ENCODE measurements at regions not wholly inside any gene's neighbourhood (a gene's known extent, or its start where the extent isn't known, plus 50 kb on each side); places are given as distances from the start of the nearest gene placed in this dataset.

DNA sequence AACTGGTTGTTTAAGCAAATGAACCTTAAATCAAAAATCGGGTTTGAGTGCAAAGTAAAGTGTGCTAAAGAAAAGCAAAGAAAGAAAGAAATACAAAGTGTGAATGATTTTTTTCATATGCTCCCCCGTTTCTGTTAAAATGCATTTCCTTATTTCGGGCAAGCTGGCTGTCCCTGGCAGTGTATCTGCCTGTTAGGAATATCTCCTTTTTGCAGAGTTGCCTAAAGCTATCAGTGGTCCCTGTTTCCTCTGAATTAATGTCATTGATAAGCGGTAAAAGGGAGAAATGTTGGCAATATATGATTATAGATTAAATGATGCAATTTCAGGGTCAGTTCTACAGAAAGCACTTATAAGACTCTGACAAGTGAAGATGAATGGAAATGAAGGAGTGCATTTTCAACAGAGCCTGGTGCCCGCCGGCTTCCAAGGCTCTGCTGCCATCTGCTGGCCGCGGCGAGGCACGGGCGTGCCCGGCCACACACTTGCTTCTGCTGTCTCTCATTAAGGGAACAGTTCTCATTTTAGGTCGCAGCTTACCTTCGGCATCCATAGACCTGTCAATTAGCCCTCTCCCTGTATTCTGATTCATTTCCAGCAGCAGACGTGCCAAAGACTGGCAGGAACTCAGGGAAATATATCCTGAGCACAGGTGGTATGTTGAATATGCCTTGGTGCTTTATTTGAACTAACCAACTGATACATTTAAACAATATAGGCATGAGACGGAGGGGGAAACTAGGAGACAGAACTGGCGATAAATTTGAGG lies 381.9 kb downstream of the C6orf118 start:
- no peaks in the 10 kb centered on the region for H3K36me3 ChIP-seq (ENCODE audit: control insufficient read depth, insufficient read depth, low read length)
- 17 to 34% methylated on average over 12 to 13 of the region's 17 CpGs for WGBS, 2 experiments (ENCODE audit: insufficient coverage in 2 of 2)
- no peak overlapping the region for H3K4me3 ChIP-seq (ENCODE audit: extremely low read depth, insufficient read depth, low read length, poor library complexity, severe bottlenecking)

DNA sequence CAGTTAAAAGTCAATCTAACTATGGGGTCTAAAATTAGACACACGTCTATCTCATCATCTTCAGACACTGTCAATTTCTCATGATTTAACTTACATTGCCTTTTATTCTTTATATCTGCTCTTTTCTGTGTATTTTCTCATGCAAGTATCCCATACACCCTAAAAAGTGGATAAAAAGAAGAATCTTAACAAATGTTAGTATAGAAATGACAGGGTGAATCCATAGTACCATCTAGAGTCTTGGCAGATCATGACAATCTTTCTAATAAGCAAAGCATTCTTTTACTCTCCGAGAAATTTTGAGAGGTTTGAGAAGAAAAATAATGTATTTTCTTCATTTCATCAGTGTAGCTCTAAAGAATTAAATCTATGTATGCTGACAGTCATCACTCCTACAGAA lies 382.7 kb downstream of the C6orf118 start:
- 80% methylated on average over 1 of the region's 2 CpGs; no CpG with 5 or more reads in 1 of the 2 experiments for WGBS, 2 experiments (ENCODE audit: insufficient coverage in 2 of 2)
- no peak overlapping the region for H3K27ac ChIP-seq (ENCODE audit: low read depth, low read length, severe bottlenecking)
- no peaks in the 10 kb centered on the region for H3K9me3 ChIP-seq (ENCODE audit: control insufficient read depth, low read length)
- peaks cover 3% of the 10 kb centered on the region for H3K4me1 ChIP-seq (ENCODE audit: control insufficient read depth, insufficient read depth, low read length, poor library complexity, severe bottlenecking)
- H3K4me3 ChIP-seq (ENCODE audit: extremely low read depth, insufficient read depth, low read length, poor library complexity, severe bottlenecking), result no peak overlapping the region
- H3K36me3 ChIP-seq (ENCODE audit: control insufficient read depth, insufficient read depth, low read length), result no peaks in the 10 kb centered on the region

More for the DNA sequence above, 381.9 kb downstream of the C6orf118 start:
- Histone ChIP-seq H3K4me1 (ENCODE audit: control insufficient read depth, insufficient read depth, low read length, poor library complexity, severe bottlenecking) (peaks cover 3% of the 10 kb centered on the region), H3K9me3 (ENCODE audit: control insufficient read depth, low read length) (no peaks in the 10 kb centered on the region), H3K27ac (ENCODE audit: low read depth, low read length, severe bottlenecking) (no peak overlapping the region)

DNA sequence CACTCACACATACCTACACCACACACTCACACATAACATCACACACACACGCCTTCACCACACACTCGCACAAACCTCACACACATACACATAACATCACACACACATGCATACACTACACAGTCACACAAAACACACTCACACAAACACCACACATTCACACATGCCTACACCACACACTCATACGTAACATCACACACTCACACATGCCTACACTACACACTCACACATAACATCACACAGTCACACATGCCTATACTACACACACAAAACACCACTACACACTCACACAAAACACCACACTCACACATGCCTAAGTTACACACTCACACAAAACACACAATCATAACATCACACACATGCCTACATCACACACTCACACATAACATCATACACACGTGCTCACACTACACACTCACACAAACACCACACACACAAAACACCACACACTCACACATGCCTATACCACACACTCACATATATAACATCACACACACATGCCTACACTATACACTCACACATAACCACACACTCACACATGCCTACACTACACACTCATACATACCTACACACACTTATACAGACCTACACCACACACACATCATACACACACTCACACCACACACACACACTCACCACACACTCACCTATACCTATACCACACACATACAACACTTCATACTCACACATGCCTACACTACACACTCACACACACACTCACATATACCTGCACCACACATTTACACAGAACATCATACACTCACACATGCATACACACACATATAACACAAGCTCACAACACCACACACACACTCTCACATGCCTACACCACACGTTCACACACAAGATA lies 383.5 kb downstream of the C6orf118 start:
- H3K27ac ChIP-seq (ENCODE audit: low read depth, low read length, severe bottlenecking), result no peak overlapping the region
- H3K9me3 ChIP-seq (ENCODE audit: control insufficient read depth, low read length), result no peaks in the 10 kb centered on the region
- WGBS, 2 experiments (ENCODE audit: insufficient coverage in 2 of 2), result 81 to 92% methylated on average over 4 to 5 of the region's 5 CpGs
- no peaks in the 10 kb centered on the region for H3K36me3 ChIP-seq (ENCODE audit: control insufficient read depth, insufficient read depth, low read length)
- peaks cover 3% of the 10 kb centered on the region for H3K4me1 ChIP-seq (ENCODE audit: control insufficient read depth, insufficient read depth, low read length, poor library complexity, severe bottlenecking)
- no peak overlapping the region for H3K4me3 ChIP-seq (ENCODE audit: extremely low read depth, insufficient read depth, low read length, poor library complexity, severe bottlenecking)

DNA sequence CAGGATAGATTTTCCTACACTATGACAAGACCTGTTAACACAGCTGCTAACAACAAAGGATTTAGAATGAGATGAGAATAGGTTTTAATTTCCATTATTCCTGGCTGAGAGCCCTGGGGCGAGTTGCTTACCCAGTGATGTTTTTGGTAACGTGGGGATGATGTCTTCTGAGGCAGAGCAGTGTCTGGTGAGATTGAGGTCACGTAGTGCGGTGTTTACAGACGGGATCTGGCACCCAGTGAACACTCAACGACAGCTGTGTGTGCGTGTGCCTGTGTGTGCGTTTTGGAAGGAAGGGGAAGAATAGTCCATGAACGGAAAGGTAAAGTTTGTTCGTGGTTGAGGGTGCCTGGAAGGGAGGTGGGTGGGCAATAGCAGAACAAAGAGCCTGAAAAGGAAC lies 384.7 kb downstream of the C6orf118 start:
- no peak overlapping the region for H3K27ac ChIP-seq (ENCODE audit: low read depth, low read length, severe bottlenecking)
- peaks cover 3% of the 10 kb centered on the region for H3K4me1 ChIP-seq (ENCODE audit: control insufficient read depth, insufficient read depth, low read length, poor library complexity, severe bottlenecking)
- no peaks in the 10 kb centered on the region for H3K9me3 ChIP-seq (ENCODE audit: control insufficient read depth, low read length)
- H3K36me3 ChIP-seq (ENCODE audit: control insufficient read depth, insufficient read depth, low read length), result no peaks in the 10 kb centered on the region
- H3K4me3 ChIP-seq (ENCODE audit: extremely low read depth, insufficient read depth, low read length, poor library complexity, severe bottlenecking), result no peak overlapping the region
- WGBS, 2 experiments (ENCODE audit: insufficient coverage in 2 of 2), result 91 to 93% methylated on average over 9 to 10 of the region's 10 CpGs

DNA sequence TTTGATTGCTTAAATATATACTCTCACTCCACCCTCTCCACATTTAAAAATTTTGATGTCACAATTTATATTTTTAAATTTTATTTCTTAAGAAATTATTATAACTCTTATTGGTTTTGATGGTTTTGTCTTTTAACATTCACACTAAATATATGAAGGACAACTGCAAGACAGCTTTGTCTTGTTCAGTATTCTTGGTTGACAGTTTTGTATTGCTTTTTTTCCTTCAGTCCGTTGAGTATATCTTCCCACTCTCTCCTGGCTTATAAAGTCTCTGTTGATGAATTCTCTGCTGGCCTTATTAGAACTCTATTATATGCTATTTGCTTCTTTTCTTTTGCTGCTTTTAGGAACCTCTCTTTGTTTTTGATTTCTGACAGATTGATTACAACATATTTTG lies 392.2 kb downstream of the C6orf118 start:
- Histone ChIP-seq H3K9me3 (ENCODE audit: control insufficient read depth, low read length) (peaks cover 14% of the 10 kb centered on the region), H3K27ac (ENCODE audit: low read depth, low read length, severe bottlenecking) (no peak overlapping the region), H3K36me3 (ENCODE audit: control insufficient read depth, insufficient read depth, low read length) (no peaks in the 10 kb centered on the region), H3K4me3 (ENCODE audit: extremely low read depth, insufficient read depth, low read length, poor library complexity, severe bottlenecking) (no peak overlapping the region), H3K4me1 (ENCODE audit: control insufficient read depth, insufficient read depth, low read length, poor library complexity, severe bottlenecking) (no peaks in the 10 kb centered on the region)
- no CpG with 5 or more reads among the region's 1 CpG for WGBS, 2 experiments (ENCODE audit: insufficient coverage in 2 of 2)

DNA sequence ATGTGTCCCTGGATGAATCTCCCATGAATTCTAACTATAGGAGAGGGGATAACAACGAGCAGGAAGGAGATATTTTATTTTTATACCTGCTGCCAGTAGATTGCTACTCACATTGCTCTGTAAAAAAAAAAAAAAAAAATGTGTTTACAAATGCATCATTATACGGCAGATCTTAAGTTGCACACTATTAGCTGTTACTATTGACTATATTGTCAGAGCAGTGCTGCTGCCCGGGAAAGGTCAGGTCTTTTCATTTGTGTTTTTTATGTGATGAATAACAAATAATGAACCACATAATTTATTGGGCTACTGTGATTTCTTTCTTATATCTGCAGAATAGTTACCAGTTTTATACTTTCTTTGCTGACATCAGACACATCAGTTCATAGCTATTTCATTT lies 393.3 kb downstream of the C6orf118 start:
- H3K27ac ChIP-seq (ENCODE audit: low read depth, low read length, severe bottlenecking), result no peak overlapping the region
- H3K36me3 ChIP-seq (ENCODE audit: control insufficient read depth, insufficient read depth, low read length), result no peaks in the 10 kb centered on the region
- WGBS, 2 experiments (ENCODE audit: insufficient coverage in 2 of 2), result no CpG with 5 or more reads among the region's 3 CpGs
- peaks cover 14% of the 10 kb centered on the region for H3K9me3 ChIP-seq (ENCODE audit: control insufficient read depth, low read length)
- H3K4me1 ChIP-seq (ENCODE audit: control insufficient read depth, insufficient read depth, low read length, poor library complexity, severe bottlenecking), result no peaks in the 10 kb centered on the region
- no peak overlapping the region for H3K4me3 ChIP-seq (ENCODE audit: extremely low read depth, insufficient read depth, low read length, poor library complexity, severe bottlenecking)

DNA sequence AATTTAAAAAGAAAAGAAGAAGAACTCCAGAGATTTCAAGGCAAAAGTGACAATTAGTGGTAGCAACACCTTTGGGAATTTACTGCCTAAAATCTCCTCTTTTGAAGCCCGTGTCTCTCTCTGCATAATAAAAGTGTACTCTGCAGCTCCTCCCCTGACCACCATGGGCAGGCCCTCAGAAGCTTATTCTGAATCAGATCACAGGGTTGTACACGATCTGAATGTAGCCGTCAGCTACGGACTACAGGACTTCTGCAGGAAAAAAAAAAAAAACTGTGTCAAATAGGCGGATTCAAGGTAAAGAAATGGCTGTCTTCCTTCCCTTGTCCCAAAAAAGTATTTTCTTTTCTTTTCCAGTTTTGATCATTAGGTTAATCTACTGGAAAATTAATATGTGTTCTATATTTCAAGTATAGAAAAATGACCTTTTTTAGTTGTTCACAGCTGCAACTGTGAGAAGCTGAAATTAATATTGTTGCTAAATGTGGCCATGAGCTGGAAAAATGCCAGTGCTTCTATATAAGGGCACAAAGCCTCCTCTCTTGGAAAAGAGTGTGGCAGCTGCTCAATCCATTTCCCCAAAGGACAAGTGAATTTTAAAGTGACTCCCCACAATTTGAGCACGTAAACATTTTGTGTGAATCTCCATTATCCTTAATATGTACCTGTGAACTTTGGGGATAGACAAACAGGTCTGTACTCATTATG lies 397.4 kb downstream of the C6orf118 start:
- no peaks in the 10 kb centered on the region for H3K4me1 ChIP-seq (ENCODE audit: control insufficient read depth, insufficient read depth, low read length, poor library complexity, severe bottlenecking)
- no peak overlapping the region for H3K27ac ChIP-seq (ENCODE audit: low read depth, low read length, severe bottlenecking)
- 51 to 63% methylated on average over 3 to 4 of the region's 6 CpGs for WGBS, 2 experiments (ENCODE audit: insufficient coverage in 2 of 2)
- no peak overlapping the region for H3K4me3 ChIP-seq (ENCODE audit: extremely low read depth, insufficient read depth, low read length, poor library complexity, severe bottlenecking)
- H3K36me3 ChIP-seq (ENCODE audit: control insufficient read depth, insufficient read depth, low read length), result no peaks in the 10 kb centered on the region
- no peaks in the 10 kb centered on the region for H3K9me3 ChIP-seq (ENCODE audit: control insufficient read depth, low read length)

DNA sequence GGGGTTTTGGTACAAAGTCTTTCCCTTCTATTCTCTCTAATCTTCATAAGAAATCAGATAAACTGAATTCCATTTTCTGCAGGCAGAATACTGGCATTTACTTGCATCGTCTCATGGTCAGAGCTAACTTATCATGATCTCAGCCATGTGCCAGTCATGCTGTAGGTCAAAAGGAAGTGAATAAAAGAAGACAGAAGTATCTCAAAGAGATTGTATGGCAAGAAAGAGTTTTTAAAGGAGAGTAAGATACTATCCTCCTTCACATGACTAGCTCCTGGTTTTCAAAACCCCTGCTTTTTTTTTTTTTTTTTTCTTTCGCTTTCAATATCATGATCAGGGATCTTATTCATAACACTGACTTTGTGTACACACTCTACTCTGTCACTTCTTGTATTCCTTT lies 398.3 kb downstream of the C6orf118 start:
- WGBS, 2 experiments (ENCODE audit: insufficient coverage in 2 of 2), result no CpG with 5 or more reads among the region's 2 CpGs
- Histone ChIP-seq H3K27ac (ENCODE audit: low read depth, low read length, severe bottlenecking) (no peak overlapping the region), H3K4me3 (ENCODE audit: extremely low read depth, insufficient read depth, low read length, poor library complexity, severe bottlenecking) (no peak overlapping the region), H3K9me3 (ENCODE audit: control insufficient read depth, low read length) (no peaks in the 10 kb centered on the region), H3K4me1 (ENCODE audit: control insufficient read depth, insufficient read depth, low read length, poor library complexity, severe bottlenecking) (no peaks in the 10 kb centered on the region), H3K36me3 (ENCODE audit: control insufficient read depth, insufficient read depth, low read length) (no peaks in the 10 kb centered on the region)

DNA sequence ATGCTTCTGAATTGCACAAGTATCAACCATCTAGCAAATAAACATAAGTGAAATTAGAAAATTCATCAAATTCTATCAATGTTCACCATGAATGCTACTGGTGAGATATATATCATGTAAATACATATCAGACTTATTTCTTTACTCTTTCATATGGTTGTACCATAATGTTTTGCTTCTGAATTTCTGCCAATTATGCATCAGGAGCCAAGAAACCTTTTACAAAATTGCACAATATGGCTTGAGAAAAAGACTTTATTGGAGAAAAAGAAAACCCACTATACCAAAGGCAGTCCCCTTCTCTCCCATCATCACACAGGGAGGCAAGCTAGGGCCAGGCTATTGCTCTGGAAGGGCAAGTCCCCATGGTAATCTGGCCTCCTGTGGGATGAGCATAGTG lies 402.6 kb downstream of the C6orf118 start:
- no peaks in the 10 kb centered on the region for H3K36me3 ChIP-seq (ENCODE audit: control insufficient read depth, insufficient read depth, low read length)
- H3K9me3 ChIP-seq (ENCODE audit: control insufficient read depth, low read length), result no peaks in the 10 kb centered on the region
- H3K27ac ChIP-seq (ENCODE audit: low read depth, low read length, severe bottlenecking), result no peak overlapping the region
- no peak overlapping the region for H3K4me3 ChIP-seq (ENCODE audit: extremely low read depth, insufficient read depth, low read length, poor library complexity, severe bottlenecking)
- no peaks in the 10 kb centered on the region for H3K4me1 ChIP-seq (ENCODE audit: control insufficient read depth, insufficient read depth, low read length, poor library complexity, severe bottlenecking)

DNA sequence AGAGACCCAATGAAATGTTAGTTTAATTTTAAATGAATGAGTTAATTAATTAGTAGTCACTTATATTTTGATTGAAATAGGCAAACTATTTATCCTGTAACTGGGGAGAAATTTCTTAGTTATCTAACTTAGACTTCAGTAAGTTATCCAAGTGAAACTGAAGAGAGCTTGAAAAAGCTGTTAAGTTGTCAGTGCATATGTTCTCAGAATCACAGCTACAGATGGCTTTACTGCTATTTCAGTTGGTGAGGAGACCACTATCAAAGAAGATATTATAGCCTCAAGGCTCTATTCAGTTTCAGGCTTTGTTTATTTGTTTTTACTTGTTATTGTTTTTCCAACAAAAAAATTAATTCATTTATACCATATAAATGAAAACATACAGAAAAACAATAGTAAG lies 404.1 kb downstream of the C6orf118 start:
- no peaks in the 10 kb centered on the region for H3K36me3 ChIP-seq (ENCODE audit: control insufficient read depth, insufficient read depth, low read length)
- no peak overlapping the region for H3K4me3 ChIP-seq (ENCODE audit: extremely low read depth, insufficient read depth, low read length, poor library complexity, severe bottlenecking)
- no peak overlapping the region for H3K27ac ChIP-seq (ENCODE audit: low read depth, low read length, severe bottlenecking)

More for the DNA sequence above, 404.1 kb downstream of the C6orf118 start:
- Histone ChIP-seq H3K4me1 (ENCODE audit: control insufficient read depth, insufficient read depth, low read length, poor library complexity, severe bottlenecking) (no peaks in the 10 kb centered on the region), H3K9me3 (ENCODE audit: control insufficient read depth, low read length) (no peaks in the 10 kb centered on the region)

All from mesodermal cell (in vitro differentiated cells).